GM19043 (cell line): ENCODE measurements at regions not wholly inside any gene's neighbourhood (a gene's known extent, or its start where the extent isn't known, plus 50 kb on each side); places are given as distances from the start of the nearest gene placed in this dataset.

Source experiments
- ATAC-seq: cut with Tn5 transposase; IDR thresholded peaks from one replicate; pipeline ENCODE4 v1.9.1; 2021; ENCODE audit warnings: low read depth; ENCODE audit not compliant: unreplicated experiment

GRCh38 chrY:15397556-15398280, 873.4 kb downstream of the NLGN4Y start:
- no peak for ATAC-seq

GRCh38 chrY:15402451-15402850, 878.1 kb downstream of the NLGN4Y start:
- ATAC-seq: no peak

DNA sequence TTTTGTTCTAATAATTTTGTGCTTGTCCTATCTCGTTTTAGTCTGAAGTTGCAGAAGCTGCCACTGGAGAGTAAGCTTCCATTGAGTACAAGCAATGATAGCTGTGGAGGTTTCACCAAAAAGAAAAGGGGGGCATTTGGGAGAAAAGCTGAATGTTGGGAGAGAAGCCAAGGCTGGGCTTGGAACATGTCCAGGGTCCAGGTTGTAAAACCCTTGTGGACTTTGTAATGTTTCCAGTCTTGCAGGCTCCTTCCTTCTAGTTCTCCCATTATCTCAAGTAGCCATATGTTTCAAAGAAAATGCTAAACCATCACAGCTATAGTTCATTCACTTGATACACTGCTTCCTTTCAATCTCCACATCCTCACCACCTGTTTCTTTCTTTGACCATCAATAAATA, 880.2 kb downstream of the NLGN4Y start:
- no peak for ATAC-seq

GRCh38 chrY:15415165-15415564, 890.8 kb downstream of the NLGN4Y start:
- no peak for ATAC-seq

GRCh38 chrY:15418613-15419012, 894.3 kb downstream of the NLGN4Y start:
- ATAC-seq: no peak

DNA sequence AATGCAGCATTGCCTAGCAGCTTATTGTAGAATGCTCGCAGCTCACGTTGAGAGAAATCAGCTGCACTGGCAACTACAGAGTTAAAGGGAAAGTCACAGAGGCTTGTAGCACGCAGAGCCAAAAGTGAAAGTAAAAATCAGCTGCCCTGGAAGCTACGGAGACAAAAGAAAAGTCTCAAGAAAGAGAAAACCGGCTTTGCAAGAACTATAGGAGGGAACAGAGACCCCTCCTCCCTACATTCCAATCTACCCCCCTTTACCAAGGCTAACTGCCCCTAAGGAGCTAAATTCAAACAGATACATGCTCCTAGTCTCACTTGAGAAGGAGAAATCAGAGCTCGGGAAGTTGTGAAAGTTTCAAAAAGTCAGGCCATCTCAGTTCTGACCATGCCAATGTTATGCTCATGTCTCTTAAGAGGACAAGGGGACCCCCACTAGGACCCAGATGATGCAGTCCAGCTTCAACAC, 900.4 kb downstream of the NLGN4Y start:
- ATAC-seq: peak; percentile 76

DNA sequence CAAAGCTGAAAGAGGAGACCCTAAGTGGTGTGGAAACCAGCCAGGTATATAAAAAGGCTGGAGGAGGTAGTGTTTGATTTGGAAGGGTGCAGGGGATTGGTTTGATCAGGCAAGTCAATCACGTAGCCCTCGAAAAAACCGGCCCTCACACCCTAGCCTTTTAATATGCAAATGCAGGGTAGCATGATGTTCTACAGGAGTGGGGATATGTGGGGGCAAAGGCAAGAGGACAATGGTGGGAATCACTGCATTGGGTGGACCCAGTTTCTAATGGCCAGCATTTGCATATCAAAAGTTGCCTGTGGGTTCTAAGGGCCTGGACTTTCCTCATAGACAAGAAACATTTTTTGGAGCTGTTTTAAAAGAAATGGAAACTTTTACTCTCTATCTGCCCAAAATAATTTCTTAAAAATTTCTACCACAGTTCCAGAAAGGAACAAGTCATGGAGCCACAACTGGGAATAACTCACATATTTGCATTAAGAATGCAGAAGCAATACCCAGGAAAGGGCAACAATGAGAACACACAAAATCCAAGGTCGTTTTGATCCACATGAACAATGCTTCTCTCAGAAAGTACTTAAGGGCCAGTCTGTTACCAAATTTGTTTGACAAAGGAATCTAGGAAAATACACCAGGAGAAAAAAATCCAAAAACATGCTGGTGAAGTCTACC, 915.8 kb downstream of the NLGN4Y start:
- ATAC-seq: no peak

DNA sequence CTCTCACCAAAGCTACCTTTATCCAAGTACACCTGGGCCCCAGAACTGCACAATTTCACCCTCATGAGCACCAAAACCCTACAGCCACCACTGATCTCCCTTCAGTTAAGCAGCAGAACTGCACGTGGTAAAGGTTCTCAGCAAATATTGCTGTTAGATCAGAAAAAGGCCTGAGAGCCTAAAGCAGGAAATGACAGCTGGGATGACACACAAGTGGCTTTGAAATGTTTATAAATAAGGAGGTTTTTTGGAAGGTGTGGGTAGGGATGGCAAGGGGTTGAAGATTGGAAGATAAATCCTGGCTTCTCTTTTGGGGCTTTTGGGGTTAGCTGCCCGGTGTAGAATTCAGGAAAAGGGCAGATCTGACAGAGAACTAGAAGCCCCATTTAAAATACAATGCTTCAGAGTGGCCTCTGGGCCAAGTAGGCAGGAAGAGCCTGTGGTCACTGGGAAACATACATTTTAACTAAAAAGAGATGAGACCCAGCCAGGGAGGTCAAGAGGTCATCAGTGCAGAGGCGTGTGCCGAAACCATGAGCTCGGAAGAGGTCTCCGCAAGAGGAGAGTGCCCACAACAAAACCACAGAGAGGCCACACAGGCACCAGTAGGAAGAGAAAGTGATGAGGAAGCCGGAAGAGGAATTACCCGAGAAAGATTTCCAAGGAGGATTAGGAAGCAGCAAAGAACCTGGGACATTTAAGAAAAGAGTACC, 916.5 kb downstream of the NLGN4Y start:
- ATAC-seq: no peak

- no peak for ATAC-seq
Measured at GRCh38 chrY:15441878-15442277, 917.5 kb downstream of the NLGN4Y start.

DNA sequence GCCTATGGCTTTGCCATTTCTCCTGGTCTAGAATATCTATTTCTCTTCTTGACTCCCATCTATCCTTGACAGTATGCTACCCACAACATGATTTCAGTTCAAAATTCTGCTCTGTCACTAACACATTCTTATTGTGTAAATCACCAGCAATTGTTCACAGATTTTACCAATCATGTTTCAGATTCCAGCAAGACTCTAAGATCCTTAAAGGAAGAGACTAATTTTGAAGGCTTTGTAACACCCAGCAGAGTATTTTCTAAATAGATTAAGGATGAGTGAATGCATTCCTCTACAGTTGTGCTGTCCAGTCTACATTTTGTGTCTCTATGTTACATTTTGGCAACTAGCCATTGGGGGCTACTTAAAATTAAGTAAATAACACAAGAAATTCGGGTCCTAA, 921.5 kb downstream of the NLGN4Y start:
- no peak for ATAC-seq

GRCh38 chrY:15446861-15447260, 922.5 kb downstream of the NLGN4Y start:
- no peak for ATAC-seq

DNA sequence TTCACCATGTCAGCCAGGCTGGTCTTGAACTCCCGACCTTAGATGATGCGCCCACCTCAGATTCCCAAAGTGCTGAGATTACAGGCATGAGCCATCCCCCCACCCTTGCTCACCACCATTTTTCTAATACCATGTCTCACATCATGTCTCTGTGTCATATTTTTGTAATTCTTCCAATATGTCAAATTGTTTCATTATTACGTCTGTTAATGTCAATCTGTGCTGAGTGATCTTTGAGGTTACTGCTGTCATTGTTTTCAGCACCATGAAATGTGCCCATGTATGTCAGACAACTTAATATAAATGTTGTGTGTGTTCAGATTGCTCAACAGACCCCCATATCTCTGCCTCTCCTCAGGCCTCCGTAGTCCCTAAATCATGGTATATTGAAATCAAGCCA, 923.6 kb downstream of the NLGN4Y start:
- ATAC-seq: no peak

GRCh38 chrY:15455133-15455937, 931.0 kb downstream of the NLGN4Y start:
- ATAC-seq: no peak

GRCh38 chrY:15455980-15456469, 931.7 kb downstream of the NLGN4Y start:
- ATAC-seq: peak; percentile 80

GRCh38 chrY:15456491-15456890, 932.2 kb downstream of the NLGN4Y start:
- ATAC-seq: no peak

GRCh38 chrY:15457682-15458081, 933.4 kb downstream of the NLGN4Y start:
- ATAC-seq: no peak

GRCh38 chrY:15458426-15458825, 934.1 kb downstream of the NLGN4Y start:
- ATAC-seq: no peak

GRCh38 chrY:15465880-15466279, 941.6 kb downstream of the NLGN4Y start:
- no peak for ATAC-seq

DNA sequence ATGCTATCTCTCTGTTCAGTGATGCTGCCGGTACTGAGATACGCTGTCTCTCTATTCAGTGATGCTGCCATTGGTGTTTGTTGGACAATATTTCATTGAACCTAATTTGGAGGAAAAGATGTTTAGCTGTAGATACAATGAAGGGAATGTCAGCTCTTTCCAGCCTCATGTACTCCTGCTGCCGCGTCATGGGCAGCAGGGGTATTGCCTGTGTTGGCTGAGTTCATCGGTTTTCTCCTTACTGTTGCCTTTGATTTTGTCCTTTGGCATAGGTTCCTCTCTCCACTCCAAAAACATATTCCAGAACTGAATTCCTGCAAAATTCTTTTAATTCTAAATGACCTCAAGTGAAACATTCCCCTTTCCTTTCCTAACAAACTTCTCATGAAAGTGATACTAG, 942.6 kb downstream of the NLGN4Y start:
- no peak for ATAC-seq

- ATAC-seq: no peak
Measured at GRCh38 chrY:15468091-15468490, 943.8 kb downstream of the NLGN4Y start.

DNA sequence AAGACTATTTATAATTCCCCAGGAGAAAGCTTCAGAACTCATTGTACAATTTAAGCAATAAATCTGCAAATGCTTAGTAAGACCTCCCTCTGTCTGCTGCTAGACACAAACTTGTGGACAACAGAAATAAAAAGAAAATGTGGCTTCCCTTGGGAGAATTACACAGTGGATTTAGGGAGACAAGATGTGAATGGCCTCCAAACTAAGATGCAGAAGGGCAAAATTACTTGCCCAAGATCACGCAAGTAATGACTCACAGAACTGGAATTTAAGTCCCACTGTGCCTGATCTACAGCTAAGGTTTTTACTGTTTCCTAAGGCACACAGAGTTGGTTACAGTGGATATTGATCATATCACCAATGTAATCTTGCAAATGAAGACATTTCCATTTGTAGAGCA, 947.0 kb downstream of the NLGN4Y start:
- no peak for ATAC-seq
